MG63 (cell line): ENCODE measurements at regions not wholly inside any gene's neighbourhood (a gene's known extent, or its start where the extent isn't known, plus 50 kb on each side); places are given as distances from the start of the nearest gene placed in this dataset.

ENCODE experiments used
- DNase-seq: peaks from one replicate; pipeline ENCODE4 v3.0.0-alpha.2; 2020
- H3K27me3 ChIP-seq: fragments of 250-450 bp; sonication (Bioruptor Pico); 2 replicates; pipeline ENCODE4 v1.5.1; 2020; ENCODE audit warnings: mild to moderate bottlenecking, moderate library complexity
- H3K36me3 ChIP-seq: fragments of 250-450 bp; sonication (Bioruptor Pico); 2 replicates; pipeline ENCODE4 v1.5.1; 2020; ENCODE audit warnings: mild to moderate bottlenecking, moderate library complexity
- H3K4me3 ChIP-seq: fragments of 250-450 bp; sonication (Bioruptor Pico); 2 replicates; pipeline ENCODE4 v1.5.1; 2020; ENCODE audit warnings: mild to moderate bottlenecking, moderate library complexity
- H3K9me3 ChIP-seq: fragments of 250-450 bp; sonication (Bioruptor Pico); 2 replicates; pipeline ENCODE4 v1.5.1; 2020; ENCODE audit warnings: mild to moderate bottlenecking, moderate library complexity

GRCh38 chr13:72545030-72545719, 182.3 kb downstream of the MZT1 start:
- Histone ChIP-seq H3K9me3 (no peaks in the 10 kb centered on the region), H3K27me3 (no peaks in the 10 kb centered on the region), H3K36me3 (no peaks in the 10 kb centered on the region), H3K4me3 (no peak overlapping the region)
- DNase-seq = no peak

DNA sequence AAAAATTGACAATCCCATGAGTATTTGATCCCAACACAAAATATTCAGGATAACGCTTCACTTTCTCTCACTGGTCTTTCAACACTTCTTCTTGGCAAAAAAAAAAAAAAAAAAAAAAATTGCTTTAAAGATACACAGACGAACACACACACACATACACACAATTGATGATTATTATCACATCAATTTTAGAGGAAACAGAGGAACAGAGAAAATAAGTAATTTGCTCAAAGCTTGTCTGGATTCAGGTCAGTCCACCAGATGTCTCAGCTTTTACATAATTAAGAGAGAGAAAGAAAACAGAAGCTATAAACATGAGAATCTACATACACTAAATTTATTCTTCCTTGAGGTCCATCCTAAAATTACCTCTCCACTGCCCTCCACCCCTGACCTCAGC, 183.4 kb downstream of the MZT1 start:
- no peaks in the 10 kb centered on the region for H3K9me3 ChIP-seq
- no peaks in the 10 kb centered on the region for H3K27me3 ChIP-seq
- no peaks in the 10 kb centered on the region for H3K36me3 ChIP-seq
- no peak overlapping the region for H3K4me3 ChIP-seq
- no peak for DNase-seq

DNA sequence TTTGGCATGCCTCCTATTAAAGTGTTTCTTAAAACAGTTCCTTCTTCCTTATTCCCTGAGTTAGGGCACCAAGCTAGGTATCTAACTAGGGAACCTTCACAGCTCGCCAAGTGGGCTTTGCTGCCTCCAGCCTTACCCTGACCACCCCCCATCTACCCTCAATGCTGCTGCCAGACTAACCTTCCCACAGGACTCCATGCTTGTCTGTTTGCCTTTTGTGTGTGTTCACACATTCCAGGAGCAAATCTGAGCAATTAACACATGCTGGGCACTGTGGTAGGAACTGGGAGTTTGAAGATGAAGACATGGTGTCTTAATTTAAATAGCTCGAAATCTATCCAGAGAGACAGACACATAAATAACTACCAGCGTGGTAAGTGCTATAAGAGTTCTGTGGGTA, 185.2 kb downstream of the MZT1 start:
- Histone ChIP-seq H3K27me3 (no peaks in the 10 kb centered on the region), H3K36me3 (no peaks in the 10 kb centered on the region), H3K4me3 (no peak overlapping the region), H3K9me3 (no peaks in the 10 kb centered on the region)
- DNase-seq = no peak

- H3K9me3 ChIP-seq = no peaks in the 10 kb centered on the region
- no peaks in the 10 kb centered on the region for H3K36me3 ChIP-seq
- no peak overlapping the region for H3K4me3 ChIP-seq
- DNase-seq = no peak
- no peaks in the 10 kb centered on the region for H3K27me3 ChIP-seq
Measured at GRCh38 chr13:72541674-72542073, 185.8 kb downstream of the MZT1 start.

GRCh38 chr13:72540881-72541280, 186.5 kb downstream of the MZT1 start:
- DNase-seq = no peak
- H3K9me3 ChIP-seq = no peaks in the 10 kb centered on the region
- H3K4me3 ChIP-seq = no peak overlapping the region
- H3K36me3 ChIP-seq = no peaks in the 10 kb centered on the region
- no peaks in the 10 kb centered on the region for H3K27me3 ChIP-seq

GRCh38 chr13:72539925-72540324, 187.5 kb downstream of the MZT1 start:
- Histone ChIP-seq H3K9me3 (no peaks in the 10 kb centered on the region), H3K36me3 (no peaks in the 10 kb centered on the region), H3K27me3 (no peaks in the 10 kb centered on the region), H3K4me3 (no peak overlapping the region)
- DNase-seq = no peak

- DNase-seq = no peak
- no peaks in the 10 kb centered on the region for H3K36me3 ChIP-seq
Measured at GRCh38 chr13:72537782-72538181, 189.6 kb downstream of the MZT1 start.

GRCh38 chr13:72537395-72537780, 190.0 kb downstream of the MZT1 start:
- Histone ChIP-seq H3K36me3 (no peaks in the 10 kb centered on the region), H3K27me3 (no peaks in the 10 kb centered on the region), H3K9me3 (no peaks in the 10 kb centered on the region), H3K4me3 (no peak overlapping the region)
- DNase-seq = no peak

More at GRCh38 chr13:72537782-72538181, 189.6 kb downstream of the MZT1 start:
- Histone ChIP-seq H3K4me3 (no peak overlapping the region), H3K9me3 (no peaks in the 10 kb centered on the region), H3K27me3 (no peaks in the 10 kb centered on the region)

DNA sequence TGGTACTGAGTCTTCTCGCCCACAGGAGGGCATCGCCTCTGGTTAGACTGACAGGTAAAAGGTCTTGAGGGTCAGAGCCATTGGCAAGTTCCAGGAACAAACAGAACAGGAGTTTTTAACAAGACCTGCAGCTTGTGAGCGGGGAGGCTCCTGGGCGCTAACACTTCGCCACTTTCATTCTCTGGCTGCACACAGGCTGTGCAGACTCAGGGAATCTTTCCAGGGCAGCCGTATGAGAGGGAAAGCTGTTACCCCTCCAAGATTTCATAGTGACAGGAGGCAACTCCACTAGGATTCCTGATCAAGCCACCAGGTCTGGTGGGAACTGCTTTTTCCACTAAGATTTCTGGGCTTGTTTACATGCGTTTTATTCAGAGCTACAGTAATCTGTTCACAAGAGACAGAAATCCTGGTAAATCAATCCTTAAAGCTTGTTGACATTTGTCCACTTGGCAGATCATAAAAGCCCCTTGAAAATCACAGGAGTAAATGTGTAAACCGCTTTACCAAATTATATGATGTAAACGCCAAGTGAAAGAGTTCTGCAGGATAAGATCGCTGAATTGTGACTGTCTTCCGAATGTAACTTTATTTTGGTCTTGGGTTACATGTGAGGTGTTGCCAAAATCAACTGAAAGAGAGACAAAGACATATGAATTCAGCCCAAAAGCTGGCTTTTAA, 190.6 kb downstream of the MZT1 start:
- H3K4me3 ChIP-seq = no peak overlapping the region
- no peaks in the 10 kb centered on the region for H3K36me3 ChIP-seq
- no peaks in the 10 kb centered on the region for H3K9me3 ChIP-seq
- no peak for DNase-seq
- H3K27me3 ChIP-seq = no peaks in the 10 kb centered on the region

- Histone ChIP-seq H3K27me3 (no peaks in the 10 kb centered on the region), H3K36me3 (no peaks in the 10 kb centered on the region), H3K4me3 (no peak overlapping the region), H3K9me3 (no peaks in the 10 kb centered on the region)
- DNase-seq = no peak
Measured at GRCh38 chr13:72534951-72535640, 192.3 kb downstream of the MZT1 start.

DNA sequence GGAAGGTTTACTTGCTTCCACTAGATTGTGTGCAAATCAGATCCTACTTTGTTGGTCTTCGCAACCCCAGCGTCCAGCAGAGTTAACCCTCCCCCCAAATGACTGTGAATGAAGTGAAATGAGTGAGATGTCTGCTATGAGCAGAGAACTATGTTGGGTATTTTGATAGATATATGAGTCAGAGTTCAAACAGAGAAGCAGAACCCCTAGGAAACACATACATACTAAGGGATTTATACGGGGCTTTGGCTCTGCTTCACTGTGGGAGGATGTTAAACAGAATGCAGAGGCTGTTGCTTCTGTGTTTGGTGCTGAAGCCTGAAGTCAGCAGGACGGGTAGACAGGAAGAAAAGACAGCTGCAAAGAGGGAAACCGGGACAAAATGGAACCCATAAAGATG, 197.0 kb downstream of the MZT1 start:
- H3K9me3 ChIP-seq = no peaks in the 10 kb centered on the region
- no peaks in the 10 kb centered on the region for H3K27me3 ChIP-seq
- no peak overlapping the region for H3K4me3 ChIP-seq
- H3K36me3 ChIP-seq = no peaks in the 10 kb centered on the region
- DNase-seq = no peak

GRCh38 chr13:72527333-72527732, 200.1 kb downstream of the MZT1 start:
- no peaks in the 10 kb centered on the region for H3K9me3 ChIP-seq
- no peaks in the 10 kb centered on the region for H3K36me3 ChIP-seq
- no peaks in the 10 kb centered on the region for H3K27me3 ChIP-seq
- H3K4me3 ChIP-seq = no peak overlapping the region
- no peak for DNase-seq

GRCh38 chr13:72523593-72523992, 203.8 kb downstream of the MZT1 start:
- no peaks in the 10 kb centered on the region for H3K27me3 ChIP-seq
- H3K9me3 ChIP-seq = no peaks in the 10 kb centered on the region
- H3K36me3 ChIP-seq = no peaks in the 10 kb centered on the region
- H3K4me3 ChIP-seq = no peak overlapping the region
- DNase-seq = no peak

DNA sequence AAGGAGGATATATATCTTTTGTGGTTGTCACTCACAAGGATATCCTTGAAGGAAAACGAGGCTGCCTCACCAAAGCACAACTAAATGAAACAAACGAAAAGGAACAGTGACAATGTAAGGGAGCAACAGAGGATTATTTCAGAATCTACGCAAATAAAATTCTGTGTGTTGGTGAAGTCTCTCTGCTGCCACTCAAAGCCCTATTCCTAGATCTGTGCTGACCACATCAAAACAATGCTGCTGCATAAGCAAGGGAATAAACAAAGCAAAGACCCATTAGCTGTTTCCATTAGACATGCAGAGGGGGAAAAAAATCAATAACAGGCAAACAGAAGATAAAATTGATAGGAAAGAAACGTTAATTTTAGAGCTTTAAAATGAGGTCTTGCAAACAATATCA, 204.4 kb downstream of the MZT1 start:
- Histone ChIP-seq H3K36me3 (no peaks in the 10 kb centered on the region), H3K9me3 (no peaks in the 10 kb centered on the region), H3K4me3 (no peak overlapping the region), H3K27me3 (no peaks in the 10 kb centered on the region)
- no peak for DNase-seq

DNA sequence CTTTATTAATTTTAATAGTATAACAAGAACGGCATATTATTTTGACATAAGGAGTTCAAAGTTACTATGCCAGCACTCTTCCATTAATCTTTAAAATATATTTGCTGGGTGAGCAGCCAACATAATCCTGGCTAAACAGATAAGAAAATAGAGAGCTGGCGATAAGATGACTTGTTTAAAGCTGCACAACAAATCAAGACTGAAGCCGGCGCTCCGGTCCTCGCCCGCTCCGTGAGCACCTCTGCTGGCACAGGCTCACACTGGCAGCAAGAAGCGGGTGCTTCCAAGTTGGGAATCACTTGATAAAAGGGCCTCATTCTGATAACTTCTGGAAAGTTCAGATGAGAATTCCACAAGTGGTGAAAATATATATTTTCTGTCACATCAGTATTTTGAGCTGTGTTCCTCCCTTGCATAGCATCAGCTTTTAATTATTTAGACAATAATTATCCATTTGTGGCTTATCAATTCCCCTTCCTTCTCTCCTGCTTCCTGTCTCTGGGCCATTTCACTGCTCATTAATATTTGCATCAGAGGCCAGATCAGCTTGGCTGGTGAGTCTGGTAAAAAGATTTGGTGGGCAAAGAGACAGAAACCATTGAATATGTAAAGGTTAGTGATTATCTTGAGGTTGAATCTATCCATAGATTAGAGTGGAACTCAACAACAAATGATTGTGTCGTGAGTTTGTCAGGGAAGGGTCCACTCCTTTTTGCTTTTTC, 205.3 kb downstream of the MZT1 start:
- H3K27me3 ChIP-seq = no peaks in the 10 kb centered on the region
- no peak for DNase-seq
- H3K9me3 ChIP-seq = no peaks in the 10 kb centered on the region
- no peaks in the 10 kb centered on the region for H3K36me3 ChIP-seq
- no peak overlapping the region for H3K4me3 ChIP-seq

DNA sequence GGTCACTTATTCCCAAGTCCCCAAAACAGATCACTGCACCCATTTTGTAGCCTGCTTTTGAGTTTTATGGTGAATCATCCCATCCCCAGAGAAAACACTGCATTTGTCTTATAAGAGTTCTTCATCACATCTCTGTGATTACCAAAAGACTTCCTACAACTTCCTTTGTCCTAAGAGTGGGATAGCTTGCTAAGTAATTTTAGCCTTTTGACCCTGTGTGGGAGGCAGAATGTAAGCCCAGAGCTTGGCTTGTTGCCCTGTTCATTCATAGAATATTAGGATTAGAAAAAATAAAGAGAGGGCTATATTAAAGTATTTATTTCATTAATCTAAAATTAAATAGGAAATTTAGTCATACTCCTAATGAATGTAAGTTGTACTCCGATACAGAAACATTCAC, 213.3 kb downstream of the MZT1 start:
- no peak for DNase-seq
- Histone ChIP-seq H3K9me3 (no peaks in the 10 kb centered on the region), H3K36me3 (no peaks in the 10 kb centered on the region), H3K27me3 (0 out of 2 replicates have a peak, but pooled peaks cover 2% of the 10 kb centered on the region), H3K4me3 (no peak overlapping the region)

DNA sequence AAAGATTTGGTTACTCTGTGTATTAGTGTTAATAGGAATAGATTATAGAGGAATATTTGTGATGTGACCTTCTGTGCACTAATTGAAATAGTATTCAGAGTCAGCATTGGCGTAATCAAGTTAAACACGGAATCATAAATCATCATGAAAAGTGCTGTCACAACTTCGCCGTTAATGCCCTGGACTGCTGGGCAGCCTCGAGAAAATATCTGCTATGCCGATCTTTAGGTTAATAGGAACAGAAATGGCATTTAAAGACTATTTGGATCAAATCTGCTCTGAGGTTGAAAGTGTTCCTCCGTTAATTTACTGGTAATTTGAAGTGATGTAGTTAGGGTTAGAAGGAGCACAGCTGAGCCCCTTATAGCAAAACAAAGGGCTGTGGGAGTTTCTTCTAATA, 219.0 kb downstream of the MZT1 start:
- Histone ChIP-seq H3K36me3 (no peaks in the 10 kb centered on the region), H3K9me3 (no peaks in the 10 kb centered on the region), H3K27me3 (0 out of 2 replicates have a peak, but pooled peaks cover under 1% of the 10 kb centered on the region), H3K4me3 (no peak overlapping the region)
- no peak for DNase-seq
